NAMALWA (cell line): ENCODE measurements at regions not wholly inside any gene's neighbourhood (a gene's known extent, or its start where the extent isn't known, plus 50 kb on each side); places are given as distances from the start of the nearest gene placed in this dataset.
"Not testable (repeated sequence)": the region's sequence is repeated elsewhere in the genome, so short reads cannot be mapped to it uniquely, and the experiment has no call there.

Source experiments
- DNase-seq: peaks from one replicate; pipeline ENCODE4 v3.0.0-alpha.2; 2015; ENCODE audit warnings: low spot score

DNA sequence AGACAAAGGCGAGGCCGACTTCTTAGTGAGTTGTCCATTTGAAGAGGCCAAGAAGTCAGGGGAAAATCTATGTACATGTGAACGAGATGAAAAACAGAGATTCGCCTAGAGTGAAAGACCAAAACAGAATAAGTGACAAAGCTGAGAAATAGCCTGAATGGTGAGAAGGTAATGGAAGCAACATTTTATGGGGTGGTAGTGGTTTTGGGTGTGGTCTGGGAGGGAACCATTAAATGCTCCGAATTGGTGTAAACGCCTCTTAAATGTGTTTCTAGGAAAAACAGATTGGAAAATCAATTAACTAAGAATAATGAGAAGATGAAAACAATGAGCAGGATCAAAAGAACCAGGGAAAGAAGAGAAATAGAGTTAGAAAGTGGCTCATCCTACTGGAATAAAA, 83.8 kb upstream of the MANSC4 start:
- DNase-seq = no peak

DNA sequence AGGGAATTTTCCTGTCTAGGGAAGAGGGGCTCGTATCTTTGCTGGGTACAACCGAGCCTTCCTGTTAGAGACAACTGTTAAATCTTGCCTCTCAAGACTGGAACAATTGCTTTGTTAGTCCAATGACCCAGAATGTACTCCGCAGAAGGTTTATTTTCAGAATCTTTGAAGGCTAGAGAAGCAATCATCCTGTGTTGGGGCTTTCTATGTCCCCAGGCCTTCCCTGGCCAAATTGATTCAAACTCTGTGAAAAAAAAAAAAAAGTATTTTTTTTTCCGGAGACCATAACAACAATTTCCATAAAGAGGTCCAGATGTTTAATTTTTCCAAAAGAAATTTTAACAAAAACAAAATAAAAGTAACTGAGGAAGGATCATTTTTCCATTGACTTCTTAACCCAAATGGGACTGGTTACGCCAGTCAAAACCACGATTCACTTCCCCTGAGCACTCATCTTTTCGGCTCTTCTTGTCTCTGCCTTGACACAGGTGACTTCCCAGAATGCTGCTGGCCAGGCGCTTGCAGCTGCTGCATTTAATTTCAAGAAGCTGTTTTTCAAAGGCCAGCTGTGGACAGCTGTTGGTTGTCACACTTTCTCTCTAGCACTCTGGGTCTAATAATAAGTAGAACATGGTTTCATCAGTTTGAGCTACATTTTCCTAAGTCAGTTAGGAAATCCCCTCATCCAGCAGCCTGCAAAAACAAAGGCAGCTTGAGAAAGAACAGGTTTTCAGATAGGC, 81.6 kb upstream of the MANSC4 start:
- DNase-seq = peak; percentile 93

DNA sequence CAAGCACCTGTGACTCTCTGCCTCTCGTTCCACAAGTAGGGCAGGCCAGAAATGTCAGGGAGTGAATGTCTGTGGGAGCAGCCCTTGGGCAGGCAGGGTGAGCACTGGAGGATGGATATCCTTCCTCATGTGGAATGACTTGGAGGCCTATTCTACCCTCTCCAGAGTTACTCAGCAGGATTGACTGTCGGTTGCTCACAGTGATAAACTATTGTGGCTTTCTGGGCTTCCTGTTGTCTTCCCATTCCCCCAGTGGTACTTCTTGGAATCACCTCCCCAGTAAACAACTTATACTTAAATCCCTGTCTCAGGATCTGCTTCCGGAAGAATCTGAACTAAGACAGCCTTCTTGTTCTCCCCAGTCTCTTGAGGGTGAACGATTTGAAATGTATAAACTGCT, 79.6 kb upstream of the MANSC4 start:
- DNase-seq = no peak

DNA sequence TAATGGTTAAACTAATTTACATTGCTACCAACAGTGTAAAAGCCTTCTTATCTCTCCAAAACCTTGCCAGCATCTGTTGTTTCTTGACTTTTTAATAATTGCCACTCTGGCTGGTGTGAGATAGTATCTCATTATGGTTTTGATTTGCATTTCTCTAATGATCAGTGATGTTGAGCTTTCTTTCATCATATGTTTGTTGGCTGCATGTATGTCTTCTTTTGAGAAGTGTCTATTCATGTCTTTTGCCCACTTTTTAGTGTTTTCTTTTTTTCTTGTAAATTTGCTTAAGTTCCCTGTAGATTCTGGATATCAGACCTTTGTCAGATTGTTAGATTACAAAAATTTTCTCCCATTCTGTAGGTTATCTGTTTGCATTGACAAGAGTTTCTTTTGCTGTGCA, 77.0 kb upstream of the MANSC4 start:
- not testable (repeated sequence) for DNase-seq

DNA sequence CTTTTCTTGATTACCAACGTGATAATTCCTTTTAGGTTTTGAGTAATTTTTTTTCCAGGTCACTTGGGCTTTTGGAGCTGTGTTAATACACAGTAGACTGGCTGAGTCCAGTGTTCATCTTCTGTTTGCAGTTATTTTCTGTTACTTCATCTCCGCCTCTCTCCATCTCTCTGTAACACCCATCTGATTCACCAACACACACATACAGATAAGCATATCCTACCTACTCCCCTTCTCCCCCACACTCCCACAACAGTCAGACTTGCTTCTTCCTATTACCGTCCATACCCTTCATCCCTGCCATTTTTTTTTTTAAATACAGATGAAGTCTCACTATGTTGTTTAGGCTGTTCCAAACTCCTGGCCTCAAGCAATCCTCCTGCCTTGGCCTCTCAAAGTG, 72.7 kb upstream of the MANSC4 start:
- DNase-seq = no peak
